HCT116 (cell line): ENCODE measurements at regions not wholly inside any gene's neighbourhood (a gene's known extent, or its start where the extent isn't known, plus 50 kb on each side); places are given as distances from the start of the nearest gene placed in this dataset.

Experiments
- ATAC-seq: fragments of 200-7000 bp; cut with Tn5 transposase; 2 replicates; pipeline ENCODE4 v1.9.1; 2020; ENCODE audit warnings: mild to moderate bottlenecking, moderate library complexity
- BruUV-seq: library from RNA; stranded (reverse); fragments of 400-500 nt; replicated peaks from 2 replicates; lab custom pipeline; 2021; lab: Mats Ljungman, UMichigan
- CTCF ChIA-PET: fragments of 300-600 bp; sonication (Branson Sonifier 250); formaldehyde crosslinking; loops from one replicate; lab custom pipeline; 2021; ENCODE audit warnings: antibody characterized with exemption; lab: Charles Lee
- POLR2A ChIA-PET: fragments of 300-600, 350-600 bp; sonication (Branson Sonifier 250); formaldehyde crosslinking; loops from one replicate; lab custom pipeline; 2021; ENCODE audit warnings: antibody characterized with exemption; lab: Charles Lee
- RAD21 ChIA-PET, 2 experiments: fragments of 300-600 bp; sonication (Branson Sonifier 250); formaldehyde crosslinking; loops; one replicate each; lab custom pipeline; 2023; ENCODE audit warnings: low total read pairs in 2 of 2; ENCODE audit not compliant: uncharacterized antibody in 2 of 2, unreplicated experiment in 2 of 2, low non-redundant PET in 1 of 2; lab: Charles Lee
- DNase-seq: peaks from one replicate; pipeline ENCODE4 v3.0.0-alpha.2; 2010; ENCODE audit warnings: low read depth, low spot score
- H2AFZ ChIP-seq: fragments of 200-600 bp; shearing (Covaris generic), sonication (generic); 2 replicates; pipeline ENCODE4 v1.6.1; 2017; ENCODE audit warnings: low read depth, mixed run types, mixed read lengths, antibody characterized with exemption, low read length; ENCODE audit not compliant: poor library complexity, severe bottlenecking
- H3K27ac ChIP-seq: 2 replicates; pipeline ENCODE4 v1.5.1; 2012; ENCODE audit warnings: low read depth, low read length
- H3K27me3 ChIP-seq: fragments of 200-600 bp; sonication (generic); 2 replicates; pipeline ENCODE4 v1.6.1; 2016; ENCODE audit warnings: mixed run types, low read length, mixed read lengths; ENCODE audit not compliant: insufficient read depth
- H3K36me3 ChIP-seq, 2 experiments: fragments of 200-500 bp in 1 of 2; fragments of 200-600 bp in 1 of 2; sonication (Bioruptor generic) in 1 of 2; sonication (generic) in 1 of 2; 2 replicates each; pipeline versions ENCODE4 v1.5.1 to v1.6.1; 2014 to 2016; ENCODE audit warnings: low read length in 2 of 2, inconsistent platforms in 1 of 2, mixed read lengths in 1 of 2, mixed run types in 1 of 2; ENCODE audit not compliant: insufficient read depth in 2 of 2, control insufficient read depth in 1 of 2
- H3K4me1 ChIP-seq, 2 experiments: fragments of 200-600 bp in 1 of 2; sonication (generic) in 1 of 2; 2 replicates each; pipeline versions ENCODE4 v1.5.1 to v1.6.1; 2012 to 2017; ENCODE audit warnings: low read length in 2 of 2, inconsistent platforms in 1 of 2, mild to moderate bottlenecking in 1 of 2, mixed read lengths in 1 of 2, mixed run types in 1 of 2, moderate library complexity in 1 of 2; ENCODE audit not compliant: insufficient read depth in 2 of 2, control insufficient read depth in 1 of 2
- H3K4me2 ChIP-seq: fragments of 200-600 bp; sonication (generic); 2 replicates; pipeline ENCODE4 v1.6.1; 2017; ENCODE audit warnings: mixed run types, low read length, mixed read lengths
- H3K4me3 ChIP-seq, 2 experiments: fragments of 200-600 bp in 1 of 2; sonication (generic) in 1 of 2; replicated peaks in 1 of 2; 2 replicates each; pipeline ENCODE4 v1.5.1; 2011 to 2016; ENCODE audit warnings: low read length in 2 of 2, control low read depth in 1 of 2, low read depth in 1 of 2, mild to moderate bottlenecking in 1 of 2, mixed read lengths in 1 of 2, mixed run types in 1 of 2
- H3K79me2 ChIP-seq: fragments of 200-600 bp; sonication (generic); 2 replicates; pipeline ENCODE4 v1.6.1; 2017; ENCODE audit warnings: mild to moderate bottlenecking, mixed run types, low read length, moderate library complexity, mixed read lengths; ENCODE audit not compliant: insufficient read depth
- H3K9ac ChIP-seq: fragments of 200-600 bp; sonication (generic); 2 replicates; pipeline ENCODE4 v1.6.1; 2016; ENCODE audit warnings: low read length, mixed read lengths
- H3K9me2 ChIP-seq: fragments of 200-600 bp; sonication (generic), shearing (Covaris generic); 2 replicates; pipeline ENCODE4 v1.6.1; 2017; ENCODE audit warnings: mixed run types, mild to moderate bottlenecking, moderate library complexity; ENCODE audit not compliant: insufficient read depth
- H3K9me3 ChIP-seq, 2 experiments: fragments of 200-500 bp in 1 of 2; fragments of 200-600 bp in 1 of 2; sonication (Bioruptor generic) in 1 of 2; sonication (generic) in 1 of 2; 2 replicates each; pipeline ENCODE4 v1.6.1; 2014 to 2017; ENCODE audit warnings: low read length in 2 of 2, mixed read lengths in 2 of 2, inconsistent platforms in 1 of 2, low read depth in 1 of 2, mild to moderate bottlenecking in 1 of 2, mixed run types in 1 of 2, moderate library complexity in 1 of 2; ENCODE audit not compliant: control insufficient read depth in 1 of 2, insufficient read depth in 1 of 2
- H4K20me1 ChIP-seq: fragments of 200-600 bp; sonication (generic), shearing (Covaris generic); 2 replicates; pipeline ENCODE4 v1.6.1; 2017; ENCODE audit warnings: mixed run types, mild to moderate bottlenecking, moderate library complexity; ENCODE audit not compliant: insufficient read depth
- ATF3 ChIP-seq: IDR thresholded peaks from 2 replicates; pipeline ENCODE4 v1.6.1; 2012
- CTCF ChIP-seq, 3 experiments: fragments of 200-600 bp in 1 of 3; sonication (generic) in 1 of 3; IDR thresholded peaks in 2 of 3; conservative IDR thresholded peaks in 1 of 3; 2 replicates each; pipeline ENCODE4 v1.5.1; 2012 to 2017; ENCODE audit warnings: low read depth in 2 of 3, low read length in 2 of 3, antibody characterized with exemption in 1 of 3, borderline replicate concordance in 1 of 3, control low read depth in 1 of 3, mild to moderate bottlenecking in 1 of 3, mixed read lengths in 1 of 3, mixed run types in 1 of 3, moderate library complexity in 1 of 3; ENCODE audit not compliant: insufficient read depth in 1 of 3
- EGR1 ChIP-seq: IDR thresholded peaks from 2 replicates; pipeline ENCODE4 v1.6.1; 2012; ENCODE audit warnings: low read depth
- EZH2 ChIP-seq: fragments of 200-600 bp; sonication (generic); IDR thresholded peaks from 2 replicates; pipeline ENCODE4 v1.6.1; 2017; ENCODE audit warnings: antibody characterized with exemption, mixed run types
- EZH2phosphoT487 ChIP-seq: fragments of 200-600 bp; IDR thresholded peaks from 2 replicates; pipeline ENCODE4 v1.6.1; 2018; ENCODE audit warnings: antibody characterized with exemption, borderline replicate concordance
- FOSL1 ChIP-seq: IDR thresholded peaks from 2 replicates; pipeline ENCODE4 v1.6.1; 2012; ENCODE audit warnings: low read depth
- POLR2A ChIP-seq: IDR thresholded peaks from 2 replicates; pipeline ENCODE4 v1.7.0; 2011; ENCODE audit warnings: borderline replicate concordance; ENCODE audit not compliant: insufficient read depth, insufficient read length; ENCODE audit errors: extremely low read depth
- POLR2AphosphoS5 ChIP-seq: IDR thresholded peaks from 2 replicates; pipeline ENCODE4 v1.6.1; 2011; ENCODE audit warnings: mild to moderate bottlenecking, low read depth, low read length, moderate library complexity
- RAD21 ChIP-seq: IDR thresholded peaks from 2 replicates; pipeline ENCODE4 v1.6.1; 2012; ENCODE audit warnings: low read depth, mild to moderate bottlenecking
- SIN3A ChIP-seq: IDR thresholded peaks from 2 replicates; pipeline ENCODE4 v1.6.1; 2012; ENCODE audit warnings: low read depth
- SRF ChIP-seq: IDR thresholded peaks from 2 replicates; pipeline ENCODE4 v1.6.1; 2012; ENCODE audit warnings: low read depth
- TCF7L2 ChIP-seq: IDR thresholded peaks from 2 replicates; pipeline ENCODE4 v1.7.0; 2011; ENCODE audit warnings: borderline replicate concordance, inconsistent platforms; ENCODE audit not compliant: insufficient read depth, insufficient read length; ENCODE audit errors: extremely low read depth
- ZFX ChIP-seq: fragments of 450-650 bp; IDR thresholded peaks from 2 replicates; pipeline ENCODE4 v1.6.1; 2017
- ZNF274 ChIP-seq: fragments of 200-500 bp; sonication (Bioruptor generic); IDR thresholded peaks from 2 replicates; pipeline ENCODE4 v1.6.1; 2014; ENCODE audit warnings: mild to moderate bottlenecking, low read depth, low read length, inconsistent platforms
- intact Hi-C: fragments of 100-400 bp; cut with micrococcal nuclease; formaldehyde crosslinking; loops from 2 replicates; pipeline ENCODE4 v1.10.0; 2022
- TF ChIP-seq, protein P1 (sequence below): IDR thresholded peaks from 2 replicates; pipeline ENCODE4 v1.6.1; 2012; ENCODE audit warnings: low read depth

GRCh38 chr6:40336296-40336695, 250.9 kb downstream of the LRFN2 start:
- H3K9me3 ChIP-seq, result no peaks in the 10 kb centered on the region
- intact Hi-C loops, result no loop called here
- RAD21 ChIA-PET, result no interaction called here
- no peak overlapping the region for H3K9ac ChIP-seq
- no peak overlapping the region for H3K4me3 ChIP-seq
- TF ChIP-seq POLR2A (no peak), EZH2phosphoT487 (no peak), ATF3 (no peak), POLR2AphosphoS5 (no peak), ZFX (no peak), SRF (no peak), RAD21 (no peak), ZNF274 (no peak)
- BruUV-seq, result no TSS peak
- H3K27ac ChIP-seq, result no peak overlapping the region
- no peaks in the 10 kb centered on the region for H3K79me2 ChIP-seq
- peaks cover 85% of the 10 kb centered on the region for H3K27me3 ChIP-seq
- CTCF ChIA-PET, result no interaction called here
- POLR2A ChIA-PET, result no interaction called here
- H2AFZ ChIP-seq, result no peak overlapping the region
- no peaks in the 10 kb centered on the region for H4K20me1 ChIP-seq
- no peaks in the 10 kb centered on the region for H3K36me3 ChIP-seq
- no peaks in the 10 kb centered on the region for H3K9me2 ChIP-seq
- DNase-seq, result no peak
- no peak overlapping the region for H3K4me2 ChIP-seq
- H3K4me1 ChIP-seq, result no peaks in the 10 kb centered on the region
- ATAC-seq, result no peak

GRCh38 chr6:40334496-40335270, 252.5 kb downstream of the LRFN2 start:
- ATAC-seq, result no peak
- Histone ChIP-seq H3K9me3 (no peaks in the 10 kb centered on the region), H4K20me1 (no peaks in the 10 kb centered on the region), H3K27me3 (peaks cover 93% of the 10 kb centered on the region), H3K27ac (no peak overlapping the region), H3K4me3 (no peak overlapping the region), H3K4me2 (no peak overlapping the region), H3K79me2 (no peaks in the 10 kb centered on the region), H3K9ac (no peak overlapping the region), H3K36me3 (no peaks in the 10 kb centered on the region), H3K4me1 (no peaks in the 10 kb centered on the region), H3K9me2 (no peaks in the 10 kb centered on the region), H2AFZ (no peak overlapping the region)
- POLR2A ChIA-PET, result no interaction called here
- CTCF ChIA-PET, result no interaction called here
- DNase-seq, result no peak
- intact Hi-C loops, result no loop called here
- BruUV-seq, result no TSS peak
- RAD21 ChIA-PET, result no interaction called here
- TF ChIP-seq EZH2 (no peak), EGR1 (no peak), CTCF (IDR thresholded peaks at IDR 0.05 in 2 of 3, conservative IDR thresholded peaks at IDR 0.05 in 1 of 3; ENCODE audit: borderline replicate concordance in 1 of 3, insufficient read depth in 1 of 3, low read depth in 2 of 3, low read length in 2 of 3) (no peak), FOSL1 (no peak), SRF (no peak), TCF7L2 (no peak), SIN3A (no peak), ATF3 (no peak)
- TF ChIP-seq, protein P1, sequence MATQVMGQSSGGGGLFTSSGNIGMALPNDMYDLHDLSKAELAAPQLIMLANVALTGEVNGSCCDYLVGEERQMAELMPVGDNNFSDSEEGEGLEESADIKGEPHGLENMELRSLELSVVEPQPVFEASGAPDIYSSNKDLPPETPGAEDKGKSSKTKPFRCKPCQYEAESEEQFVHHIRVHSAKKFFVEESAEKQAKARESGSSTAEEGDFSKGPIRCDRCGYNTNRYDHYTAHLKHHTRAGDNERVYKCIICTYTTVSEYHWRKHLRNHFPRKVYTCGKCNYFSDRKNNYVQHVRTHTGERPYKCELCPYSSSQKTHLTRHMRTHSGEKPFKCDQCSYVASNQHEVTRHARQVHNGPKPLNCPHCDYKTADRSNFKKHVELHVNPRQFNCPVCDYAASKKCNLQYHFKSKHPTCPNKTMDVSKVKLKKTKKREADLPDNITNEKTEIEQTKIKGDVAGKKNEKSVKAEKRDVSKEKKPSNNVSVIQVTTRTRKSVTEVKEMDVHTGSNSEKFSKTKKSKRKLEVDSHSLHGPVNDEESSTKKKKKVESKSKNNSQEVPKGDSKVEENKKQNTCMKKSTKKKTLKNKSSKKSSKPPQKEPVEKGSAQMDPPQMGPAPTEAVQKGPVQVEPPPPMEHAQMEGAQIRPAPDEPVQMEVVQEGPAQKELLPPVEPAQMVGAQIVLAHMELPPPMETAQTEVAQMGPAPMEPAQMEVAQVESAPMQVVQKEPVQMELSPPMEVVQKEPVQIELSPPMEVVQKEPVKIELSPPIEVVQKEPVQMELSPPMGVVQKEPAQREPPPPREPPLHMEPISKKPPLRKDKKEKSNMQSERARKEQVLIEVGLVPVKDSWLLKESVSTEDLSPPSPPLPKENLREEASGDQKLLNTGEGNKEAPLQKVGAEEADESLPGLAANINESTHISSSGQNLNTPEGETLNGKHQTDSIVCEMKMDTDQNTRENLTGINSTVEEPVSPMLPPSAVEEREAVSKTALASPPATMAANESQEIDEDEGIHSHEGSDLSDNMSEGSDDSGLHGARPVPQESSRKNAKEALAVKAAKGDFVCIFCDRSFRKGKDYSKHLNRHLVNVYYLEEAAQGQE, result no peak
